ENCODE measurements at regions not wholly inside any gene's neighbourhood (a gene's known extent, or its start where the extent isn't known, plus 50 kb on each side); places are given as distances from the start of the nearest gene placed in this dataset.

- Histone ChIP-seq H3K4me3 (ENCODE audit: insufficient read depth, low read depth, low read length, poor library complexity, severe bottlenecking) (no peak overlapping the region), H3K27ac (ENCODE audit: insufficient read depth, low read length, poor library complexity, severe bottlenecking) (no peak overlapping the region), H3K36me3 (ENCODE audit: control insufficient read depth, insufficient read depth, low read length) (peaks cover 9% of the 10 kb centered on the region), H3K4me1 (ENCODE audit: control insufficient read depth, insufficient read depth, low read length, poor library complexity, severe bottlenecking) (peaks cover 65% of the 10 kb centered on the region), H3K27me3 (replicated peaks; ENCODE audit: control insufficient read depth, insufficient read depth, low read length, poor library complexity, severe bottlenecking) (no peaks in the 10 kb centered on the region), H3K9me3 (ENCODE audit: control insufficient read depth, low read length) (no peaks in the 10 kb centered on the region)
- DNase-seq = no peak
Observed at GRCh38 chr17:77394540-77395295, 253.9 kb downstream of the SEC14L1 start.

GRCh38 chr17:77395501-77396048, 254.8 kb downstream of the SEC14L1 start:
- Histone ChIP-seq H3K9me3 (ENCODE audit: control insufficient read depth, low read length) (no peaks in the 10 kb centered on the region), H3K27me3 (replicated peaks; ENCODE audit: control insufficient read depth, insufficient read depth, low read length, poor library complexity, severe bottlenecking) (no peaks in the 10 kb centered on the region), H3K36me3 (ENCODE audit: control insufficient read depth, insufficient read depth, low read length) (peaks cover 9% of the 10 kb centered on the region), H3K27ac (ENCODE audit: insufficient read depth, low read length, poor library complexity, severe bottlenecking) (no peak overlapping the region), H3K4me1 (ENCODE audit: control insufficient read depth, insufficient read depth, low read length, poor library complexity, severe bottlenecking) (peaks cover 69% of the 10 kb centered on the region), H3K4me3 (ENCODE audit: insufficient read depth, low read depth, low read length, poor library complexity, severe bottlenecking) (no peak overlapping the region)
- no peak for DNase-seq

- Histone ChIP-seq H3K4me1 (ENCODE audit: control insufficient read depth, insufficient read depth, low read length, poor library complexity, severe bottlenecking) (peaks cover 69% of the 10 kb centered on the region), H3K27ac (ENCODE audit: insufficient read depth, low read length, poor library complexity, severe bottlenecking) (peak overlapping the region; percentile 7)
Observed at GRCh38 chr17:77396610-77397009, 255.8 kb downstream of the SEC14L1 start.

GRCh38 chr17:77398274-77398673, 257.5 kb downstream of the SEC14L1 start:
- Histone ChIP-seq H3K36me3 (ENCODE audit: control insufficient read depth, insufficient read depth, low read length) (peaks cover 20% of the 10 kb centered on the region), H3K9me3 (ENCODE audit: control insufficient read depth, low read length) (no peaks in the 10 kb centered on the region), H3K4me3 (ENCODE audit: insufficient read depth, low read depth, low read length, poor library complexity, severe bottlenecking) (no peak overlapping the region), H3K27ac (ENCODE audit: insufficient read depth, low read length, poor library complexity, severe bottlenecking) (peak overlapping the region; percentile 46), H3K27me3 (replicated peaks; ENCODE audit: control insufficient read depth, insufficient read depth, low read length, poor library complexity, severe bottlenecking) (no peaks in the 10 kb centered on the region), H3K4me1 (ENCODE audit: control insufficient read depth, insufficient read depth, low read length, poor library complexity, severe bottlenecking) (peaks cover 61% of the 10 kb centered on the region)
- no peak for DNase-seq

More at GRCh38 chr17:77396610-77397009, 255.8 kb downstream of the SEC14L1 start:
- DNase-seq = no peak
- Histone ChIP-seq H3K9me3 (ENCODE audit: control insufficient read depth, low read length) (no peaks in the 10 kb centered on the region), H3K27me3 (replicated peaks; ENCODE audit: control insufficient read depth, insufficient read depth, low read length, poor library complexity, severe bottlenecking) (no peaks in the 10 kb centered on the region), H3K4me3 (ENCODE audit: insufficient read depth, low read depth, low read length, poor library complexity, severe bottlenecking) (no peak overlapping the region), H3K36me3 (ENCODE audit: control insufficient read depth, insufficient read depth, low read length) (peaks cover 9% of the 10 kb centered on the region)

GRCh38 chr17:77399319-77399957, 258.7 kb downstream of the SEC14L1 start:
- H3K4me1 ChIP-seq (ENCODE audit: control insufficient read depth, insufficient read depth, low read length, poor library complexity, severe bottlenecking) = peaks cover 64% of the 10 kb centered on the region
- H3K36me3 ChIP-seq (ENCODE audit: control insufficient read depth, insufficient read depth, low read length) = peaks cover 20% of the 10 kb centered on the region
- no peak overlapping the region for H3K4me3 ChIP-seq (ENCODE audit: insufficient read depth, low read depth, low read length, poor library complexity, severe bottlenecking)
- no peaks in the 10 kb centered on the region for H3K27me3 ChIP-seq (replicated peaks; ENCODE audit: control insufficient read depth, insufficient read depth, low read length, poor library complexity, severe bottlenecking)
- no peaks in the 10 kb centered on the region for H3K9me3 ChIP-seq (ENCODE audit: control insufficient read depth, low read length)
- DNase-seq = no peak
- peak overlapping the region; percentile 70 for H3K27ac ChIP-seq (ENCODE audit: insufficient read depth, low read length, poor library complexity, severe bottlenecking)

GRCh38 chr17:77400445-77400870, 259.7 kb downstream of the SEC14L1 start:
- peak; percentile 48 to 58 (median 58) for DNase-seq
- Histone ChIP-seq H3K4me1 (ENCODE audit: control insufficient read depth, insufficient read depth, low read length, poor library complexity, severe bottlenecking) (peaks cover 68% of the 10 kb centered on the region), H3K27me3 (replicated peaks; ENCODE audit: control insufficient read depth, insufficient read depth, low read length, poor library complexity, severe bottlenecking) (no peaks in the 10 kb centered on the region), H3K27ac (ENCODE audit: insufficient read depth, low read length, poor library complexity, severe bottlenecking) (peak overlapping the region; percentile 70), H3K9me3 (ENCODE audit: control insufficient read depth, low read length) (no peaks in the 10 kb centered on the region), H3K36me3 (ENCODE audit: control insufficient read depth, insufficient read depth, low read length) (peaks cover 20% of the 10 kb centered on the region), H3K4me3 (ENCODE audit: insufficient read depth, low read depth, low read length, poor library complexity, severe bottlenecking) (peak overlapping the region; percentile 44)

GRCh38 chr17:77402159-77402731, 261.5 kb downstream of the SEC14L1 start:
- Histone ChIP-seq H3K27ac (ENCODE audit: insufficient read depth, low read length, poor library complexity, severe bottlenecking) (peak overlapping the region; percentile 93), H3K9me3 (ENCODE audit: control insufficient read depth, low read length) (no peaks in the 10 kb centered on the region), H3K4me1 (ENCODE audit: control insufficient read depth, insufficient read depth, low read length, poor library complexity, severe bottlenecking) (peaks cover 81% of the 10 kb centered on the region), H3K27me3 (replicated peaks; ENCODE audit: control insufficient read depth, insufficient read depth, low read length, poor library complexity, severe bottlenecking) (no peaks in the 10 kb centered on the region), H3K36me3 (ENCODE audit: control insufficient read depth, insufficient read depth, low read length) (peaks cover 16% of the 10 kb centered on the region), H3K4me3 (ENCODE audit: insufficient read depth, low read depth, low read length, poor library complexity, severe bottlenecking) (no peak overlapping the region)
- DNase-seq = no peak

GRCh38 chr17:77403854-77404253, 263.1 kb downstream of the SEC14L1 start:
- H3K36me3 ChIP-seq (ENCODE audit: control insufficient read depth, insufficient read depth, low read length) = peaks cover 16% of the 10 kb centered on the region
- peak overlapping the region; percentile 93 for H3K27ac ChIP-seq (ENCODE audit: insufficient read depth, low read length, poor library complexity, severe bottlenecking)
- no peaks in the 10 kb centered on the region for H3K9me3 ChIP-seq (ENCODE audit: control insufficient read depth, low read length)
- H3K4me3 ChIP-seq (ENCODE audit: insufficient read depth, low read depth, low read length, poor library complexity, severe bottlenecking) = peak overlapping the region; percentile 72
- no peaks in the 10 kb centered on the region for H3K27me3 ChIP-seq (replicated peaks; ENCODE audit: control insufficient read depth, insufficient read depth, low read length, poor library complexity, severe bottlenecking)
- DNase-seq = no peak
- H3K4me1 ChIP-seq (ENCODE audit: control insufficient read depth, insufficient read depth, low read length, poor library complexity, severe bottlenecking) = peaks cover 89% of the 10 kb centered on the region

GRCh38 chr17:77404812-77405581, 264.2 kb downstream of the SEC14L1 start:
- H3K4me1 ChIP-seq (ENCODE audit: control insufficient read depth, insufficient read depth, low read length, poor library complexity, severe bottlenecking) = peaks cover 89% of the 10 kb centered on the region

More at GRCh38 chr17:77404812-77405581, 264.2 kb downstream of the SEC14L1 start:
- DNase-seq = peak; percentile 75 to 78 (median 77)
- peaks cover 11% of the 10 kb centered on the region for H3K36me3 ChIP-seq (ENCODE audit: control insufficient read depth, insufficient read depth, low read length)
- peak overlapping the region; percentile 72 for H3K4me3 ChIP-seq (ENCODE audit: insufficient read depth, low read depth, low read length, poor library complexity, severe bottlenecking)
- H3K27me3 ChIP-seq (replicated peaks; ENCODE audit: control insufficient read depth, insufficient read depth, low read length, poor library complexity, severe bottlenecking) = no peaks in the 10 kb centered on the region
- H3K9me3 ChIP-seq (ENCODE audit: control insufficient read depth, low read length) = no peaks in the 10 kb centered on the region
- peak overlapping the region; percentile 93 for H3K27ac ChIP-seq (ENCODE audit: insufficient read depth, low read length, poor library complexity, severe bottlenecking)

Measured in effector memory CD4-positive, alpha-beta T cell (primary cell).